GM23338 (cell line): ENCODE measurements at regions not wholly inside any gene's neighbourhood (a gene's known extent, or its start where the extent isn't known, plus 50 kb on each side); places are given as distances from the start of the nearest gene placed in this dataset.

Experiments used
- ATAC-seq: fragments of 200-7000 bp; cut with Tn5 transposase; 3 replicates; pipeline ENCODE4 v1.9.1; 2020
- DNase-seq: peaks from one replicate; pipeline ENCODE4 v3.0.0-alpha.2; 2015; ENCODE audit warnings: low spot score
- H2AFZ ChIP-seq: fragments of 200-600 bp; sonication (generic); 2 replicates; pipeline ENCODE4 v1.8.0; 2016; ENCODE audit warnings: antibody characterized with exemption, mild to moderate bottlenecking, moderate library complexity
- H3F3A ChIP-seq: fragments of 200-600 bp; sonication (generic); replicated peaks from 2 replicates; pipeline ENCODE4 v1.8.0; 2017; ENCODE audit warnings: antibody characterized with exemption, mixed run types, low read depth
- H3K27ac ChIP-seq: fragments of 200-600 bp; sonication (generic); 2 replicates; pipeline ENCODE4 v1.6.1; 2016; ENCODE audit warnings: low read depth
- H3K27me3 ChIP-seq: fragments of 200-600 bp; sonication (generic); 2 replicates; pipeline ENCODE4 v1.8.0; 2016; ENCODE audit warnings: mild to moderate bottlenecking, mixed run types, moderate library complexity; ENCODE audit not compliant: insufficient read depth
- H3K36me3 ChIP-seq: fragments of 200-600 bp; sonication (generic); 2 replicates; pipeline ENCODE4 v1.8.0; 2016; ENCODE audit warnings: mild to moderate bottlenecking; ENCODE audit not compliant: insufficient read depth
- H3K4me1 ChIP-seq: fragments of 200-600 bp; sonication (generic); 2 replicates; pipeline ENCODE4 v1.8.0; 2016; ENCODE audit warnings: mild to moderate bottlenecking, moderate library complexity; ENCODE audit not compliant: insufficient read depth
- H3K4me2 ChIP-seq: fragments of 200-600 bp; sonication (generic); 2 replicates; pipeline ENCODE4 v1.7.1; 2017; ENCODE audit warnings: mixed run types
- H3K4me3 ChIP-seq: fragments of 200-600 bp; sonication (generic); 2 replicates; pipeline ENCODE4 v1.6.1; 2016; ENCODE audit warnings: mixed run types
- H3K79me2 ChIP-seq: fragments of 200-600 bp; sonication (generic); replicated peaks from 2 replicates; pipeline ENCODE4 v1.8.0; 2017; ENCODE audit warnings: mild to moderate bottlenecking; ENCODE audit not compliant: insufficient read depth
- H3K9me2 ChIP-seq: fragments of 200-600 bp; sonication (generic); 2 replicates; pipeline ENCODE4 v1.8.0; 2017; ENCODE audit not compliant: insufficient read depth
- H4K20me1 ChIP-seq: fragments of 200-600 bp; sonication (generic); replicated peaks from 2 replicates; pipeline ENCODE4 v1.8.0; 2017; ENCODE audit warnings: mild to moderate bottlenecking; ENCODE audit not compliant: insufficient read depth
- H3K27ac Mint-ChIP-seq: 2 replicates; pipeline ENCODE4 v1.8.0; 2020; ENCODE audit warnings: inconsistent platforms, mild to moderate bottlenecking, moderate library complexity, mixed read lengths
- H3K27me3 Mint-ChIP-seq: 3 replicates; pipeline ENCODE4 v1.8.0; 2022; ENCODE audit warnings: low read depth, mild to moderate bottlenecking, moderate library complexity, mixed read lengths, inconsistent platforms; ENCODE audit not compliant: insufficient read depth, poor library complexity
- H3K36me3 Mint-ChIP-seq: 3 replicates; pipeline ENCODE4 v1.8.0; 2021; ENCODE audit warnings: low read depth, mild to moderate bottlenecking, inconsistent platforms, moderate library complexity, mixed read lengths
- H3K4me1 Mint-ChIP-seq: 3 replicates; pipeline ENCODE4 v1.8.0; 2020; ENCODE audit warnings: mild to moderate bottlenecking, inconsistent platforms, mixed read lengths
- H3K4me3 Mint-ChIP-seq: 3 replicates; pipeline ENCODE4 v1.8.0; 2021; ENCODE audit warnings: moderate library complexity, mild to moderate bottlenecking, inconsistent platforms, mixed read lengths
- H3K9me3 Mint-ChIP-seq: 3 replicates; pipeline ENCODE4 v1.8.0; 2020; ENCODE audit warnings: moderate library complexity, mild to moderate bottlenecking, inconsistent platforms, mixed read lengths
- JUNB ChIP-seq: IDR thresholded peaks from one replicate; pipeline ENCODE4 v1.6.1; 2016; ENCODE audit warnings: antibody characterized with exemption; ENCODE audit not compliant: unreplicated experiment
- NANOG ChIP-seq: IDR thresholded peaks from 2 replicates; pipeline ENCODE4 v1.6.1; 2016; ENCODE audit warnings: antibody characterized with exemption, borderline replicate concordance
- STAT1 ChIP-seq: IDR thresholded peaks from one replicate; pipeline ENCODE4 v1.6.1; 2016; ENCODE audit warnings: antibody characterized with exemption; ENCODE audit not compliant: unreplicated experiment
- ZNF114 ChIP-seq: fragments of 250-450 bp; sonication (Bioruptor Pico); IDR thresholded peaks from 2 replicates; pipeline ENCODE4 v1.5.0; 2020; ENCODE audit warnings: mild to moderate bottlenecking, moderate library complexity
- ZNF462 ChIP-seq: fragments of 250-450 bp; sonication (Bioruptor Pico); IDR thresholded peaks from 2 replicates; pipeline ENCODE4 v1.5.0; 2020; ENCODE audit warnings: mild to moderate bottlenecking, moderate library complexity
- TF ChIP-seq, protein P1 (sequence below), 2 experiments: fragments of 200-600 bp in 1 of 2; sonication (generic) in 1 of 2; conservative IDR thresholded peaks; 2 replicates each; pipeline versions ENCODE4 v1.5.1 to v1.6.1; 2016 to 2017; ENCODE audit warnings: antibody characterized with exemption in 2 of 2, low read depth in 2 of 2, mild to moderate bottlenecking in 2 of 2, moderate library complexity in 1 of 2

GRCh38 chrX:148372925-148373324 is 127.5 kb upstream of the AFF2 start (continued):
- TF ChIP-seq ZNF462 (CRISPR knock-in tag) (no peak), NANOG (no peak)

DNA sequence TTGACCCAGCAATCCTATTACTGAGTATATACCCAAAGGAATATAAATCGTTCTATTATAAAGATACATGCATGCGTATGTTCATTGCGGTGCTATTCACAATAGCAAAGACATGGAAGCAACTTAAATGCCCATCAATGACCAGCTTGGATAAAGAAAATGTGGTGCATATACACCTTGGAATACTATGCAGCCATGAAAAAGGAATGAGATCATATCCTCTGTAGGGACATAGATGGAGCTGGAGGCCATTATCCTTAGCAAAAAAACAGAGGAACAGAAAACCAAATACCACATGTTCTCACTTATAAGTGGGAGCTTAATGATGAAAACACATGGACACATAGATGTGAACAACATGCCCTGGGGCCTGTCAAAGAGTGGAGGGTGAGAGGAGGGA is 124.1 kb upstream of the AFF2 start:
- no peaks in the 10 kb centered on the region for H3K27me3 ChIP-seq
- H3K27ac ChIP-seq: no peak overlapping the region
- H2AFZ ChIP-seq: no peak overlapping the region
- Mint-ChIP-seq H3K36me3 (peaks cover 3% of the 10 kb centered on the region; the same call in 1 of the 3 replicates), H3K27me3 (no peaks in the 10 kb centered on the region), H3K27ac (no peak overlapping the region), H3K4me3 (no peak overlapping the region), H3K4me1 (peaks cover 11% of the 10 kb centered on the region; the same call in 2 of the 3 replicates), H3K9me3 (peaks cover 13% of the 10 kb centered on the region; the same call in 2 of the 3 replicates)
- H3K4me2 ChIP-seq: no peak overlapping the region
- H4K20me1 ChIP-seq: no peaks in the 10 kb centered on the region
- TF ChIP-seq, protein P1, sequence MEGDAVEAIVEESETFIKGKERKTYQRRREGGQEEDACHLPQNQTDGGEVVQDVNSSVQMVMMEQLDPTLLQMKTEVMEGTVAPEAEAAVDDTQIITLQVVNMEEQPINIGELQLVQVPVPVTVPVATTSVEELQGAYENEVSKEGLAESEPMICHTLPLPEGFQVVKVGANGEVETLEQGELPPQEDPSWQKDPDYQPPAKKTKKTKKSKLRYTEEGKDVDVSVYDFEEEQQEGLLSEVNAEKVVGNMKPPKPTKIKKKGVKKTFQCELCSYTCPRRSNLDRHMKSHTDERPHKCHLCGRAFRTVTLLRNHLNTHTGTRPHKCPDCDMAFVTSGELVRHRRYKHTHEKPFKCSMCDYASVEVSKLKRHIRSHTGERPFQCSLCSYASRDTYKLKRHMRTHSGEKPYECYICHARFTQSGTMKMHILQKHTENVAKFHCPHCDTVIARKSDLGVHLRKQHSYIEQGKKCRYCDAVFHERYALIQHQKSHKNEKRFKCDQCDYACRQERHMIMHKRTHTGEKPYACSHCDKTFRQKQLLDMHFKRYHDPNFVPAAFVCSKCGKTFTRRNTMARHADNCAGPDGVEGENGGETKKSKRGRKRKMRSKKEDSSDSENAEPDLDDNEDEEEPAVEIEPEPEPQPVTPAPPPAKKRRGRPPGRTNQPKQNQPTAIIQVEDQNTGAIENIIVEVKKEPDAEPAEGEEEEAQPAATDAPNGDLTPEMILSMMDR (conservative IDR thresholded peaks at IDR 0.05; ENCODE audit: low read depth in 2 of 2): no peak
- TF ChIP-seq STAT1: no peak
- TF ChIP-seq JUNB: no peak
- TF ChIP-seq ZNF114 (CRISPR knock-in tag): no peak
- DNase-seq (no peak), ATAC-seq (no peak)
- H3K4me3 ChIP-seq: no peak overlapping the region
- H3K9me2 ChIP-seq: no peaks in the 10 kb centered on the region
- no peaks in the 10 kb centered on the region for H3K79me2 ChIP-seq
- no peaks in the 10 kb centered on the region for H3K4me1 ChIP-seq
- no peaks in the 10 kb centered on the region for H3K36me3 ChIP-seq
- no peaks in the 10 kb centered on the region for H3F3A ChIP-seq
